HepG2 (cell line): ENCODE measurements at regions not wholly inside any gene's neighbourhood (a gene's known extent, or its start where the extent isn't known, plus 50 kb on each side); places are given as distances from the start of the nearest gene placed in this dataset.

Experiments
- ATF3 ChIP-seq: sonication (generic); formaldehyde crosslinking; IDR thresholded peaks from 2 replicates; pipeline ENCODE4 v1.4.0; 2020; ENCODE audit warnings: missing genetic modification reagents
- ELF1 ChIP-seq: sonication (generic); formaldehyde crosslinking; IDR thresholded peaks from 2 replicates; pipeline ENCODE4 v1.4.0; 2020; ENCODE audit warnings: missing genetic modification reagents
- KLF15 ChIP-seq: sonication (generic); formaldehyde crosslinking; IDR thresholded peaks from 2 replicates; pipeline ENCODE4 v1.8.1; 2023; ENCODE audit warnings: borderline replicate concordance, mild to moderate bottlenecking, inconsistent platforms, missing genetic modification reagents, mixed read lengths
- MBNL3 ChIP-seq: fragments of 250-450 bp; sonication (Bioruptor Pico); conservative IDR thresholded peaks from 2 replicates; pipeline ENCODE4 v1.8.0; 2022; ENCODE audit warnings: mild to moderate bottlenecking, inconsistent platforms
- MXI1 ChIP-seq: IDR thresholded peaks from 3 replicates; pipeline ENCODE4 v1.6.1; 2012; ENCODE audit warnings: low read depth, low read length, inconsistent platforms, borderline replicate concordance
- MYNN ChIP-seq: sonication (generic); formaldehyde crosslinking; IDR thresholded peaks from 2 replicates; pipeline ENCODE4 v1.4.0; 2020; ENCODE audit warnings: mild to moderate bottlenecking, low read depth, missing genetic modification reagents
- RERE ChIP-seq: IDR thresholded peaks from 2 replicates; pipeline ENCODE4 v1.6.1; 2016; ENCODE audit warnings: low read depth, missing genetic modification reagents, missing compliant biosample characterization
- SALL1 ChIP-seq: sonication (generic); formaldehyde crosslinking; IDR thresholded peaks from 2 replicates; pipeline ENCODE4 v1.8.0; 2022; ENCODE audit warnings: mild to moderate bottlenecking, missing genetic modification reagents
- TEAD3 ChIP-seq: optimal IDR thresholded peaks from 2 replicates; pipeline ENCODE3; 2016; ENCODE audit warnings: borderline replicate concordance
- U2AF1 ChIP-seq: fragments of 200-400 bp; formaldehyde crosslinking; optimal IDR thresholded peaks from 2 replicates; pipeline ENCODE3; 2017; ENCODE audit warnings: mild to moderate bottlenecking, low read depth, low read length
- ZBTB42 ChIP-seq: sonication (generic); formaldehyde crosslinking; IDR thresholded peaks from 2 replicates; pipeline ENCODE4 v1.5.0; 2020; ENCODE audit warnings: mild to moderate bottlenecking, missing genetic modification reagents
- ZNF251 ChIP-seq: sonication (generic); formaldehyde crosslinking; IDR thresholded peaks from 2 replicates; pipeline ENCODE4 v1.9.0; 2021; ENCODE audit warnings: mild to moderate bottlenecking, missing genetic modification reagents
- ZNF556 ChIP-seq: sonication (generic); formaldehyde crosslinking; IDR thresholded peaks from 2 replicates; pipeline ENCODE4 v1.4.0; 2020; ENCODE audit warnings: mild to moderate bottlenecking, missing genetic modification reagents, borderline replicate concordance
- ZSCAN25 ChIP-seq: sonication (generic); formaldehyde crosslinking; IDR thresholded peaks from 2 replicates; pipeline ENCODE4 v1.8.0; 2022; ENCODE audit warnings: mild to moderate bottlenecking, missing genetic modification reagents
- TF ChIP-seq, protein P1 (sequence below): sonication (generic); formaldehyde crosslinking; IDR thresholded peaks from 2 replicates; pipeline ENCODE4 v1.5.0; 2020; ENCODE audit warnings: mild to moderate bottlenecking, missing genetic modification reagents, borderline replicate concordance
- TF ChIP-seq, protein P2 (sequence below): sonication (generic); formaldehyde crosslinking; IDR thresholded peaks from 2 replicates; pipeline ENCODE4 v1.4.0; 2020; ENCODE audit warnings: missing genetic modification reagents

GRCh38 chr15:62569460-62570404 lies 404.6 kb upstream of the C2CD4B start (continued):
- TF ChIP-seq ATF3 (CRISPR knock-in tag) (no peak), ZNF251 (CRISPR knock-in tag) (no peak), KLF15 (CRISPR knock-in tag) (no peak), ZNF556 (peak; percentile 86), U2AF1 (no peak), RERE (CRISPR knock-in tag) (peak; percentile 99), ZBTB42 (CRISPR knock-in tag) (no peak), MYNN (CRISPR knock-in tag) (no peak), MXI1 (peak; percentile 36; the same call in 1 of the 3 replicates), SALL1 (CRISPR knock-in tag) (peak; percentile 97), ELF1 (no peak), ZSCAN25 (CRISPR knock-in tag) (no peak), TEAD3 (CRISPR knock-in tag) (peak; percentile 91), MBNL3 (CRISPR knock-in tag) (no peak)
- TF ChIP-seq, protein P1, sequence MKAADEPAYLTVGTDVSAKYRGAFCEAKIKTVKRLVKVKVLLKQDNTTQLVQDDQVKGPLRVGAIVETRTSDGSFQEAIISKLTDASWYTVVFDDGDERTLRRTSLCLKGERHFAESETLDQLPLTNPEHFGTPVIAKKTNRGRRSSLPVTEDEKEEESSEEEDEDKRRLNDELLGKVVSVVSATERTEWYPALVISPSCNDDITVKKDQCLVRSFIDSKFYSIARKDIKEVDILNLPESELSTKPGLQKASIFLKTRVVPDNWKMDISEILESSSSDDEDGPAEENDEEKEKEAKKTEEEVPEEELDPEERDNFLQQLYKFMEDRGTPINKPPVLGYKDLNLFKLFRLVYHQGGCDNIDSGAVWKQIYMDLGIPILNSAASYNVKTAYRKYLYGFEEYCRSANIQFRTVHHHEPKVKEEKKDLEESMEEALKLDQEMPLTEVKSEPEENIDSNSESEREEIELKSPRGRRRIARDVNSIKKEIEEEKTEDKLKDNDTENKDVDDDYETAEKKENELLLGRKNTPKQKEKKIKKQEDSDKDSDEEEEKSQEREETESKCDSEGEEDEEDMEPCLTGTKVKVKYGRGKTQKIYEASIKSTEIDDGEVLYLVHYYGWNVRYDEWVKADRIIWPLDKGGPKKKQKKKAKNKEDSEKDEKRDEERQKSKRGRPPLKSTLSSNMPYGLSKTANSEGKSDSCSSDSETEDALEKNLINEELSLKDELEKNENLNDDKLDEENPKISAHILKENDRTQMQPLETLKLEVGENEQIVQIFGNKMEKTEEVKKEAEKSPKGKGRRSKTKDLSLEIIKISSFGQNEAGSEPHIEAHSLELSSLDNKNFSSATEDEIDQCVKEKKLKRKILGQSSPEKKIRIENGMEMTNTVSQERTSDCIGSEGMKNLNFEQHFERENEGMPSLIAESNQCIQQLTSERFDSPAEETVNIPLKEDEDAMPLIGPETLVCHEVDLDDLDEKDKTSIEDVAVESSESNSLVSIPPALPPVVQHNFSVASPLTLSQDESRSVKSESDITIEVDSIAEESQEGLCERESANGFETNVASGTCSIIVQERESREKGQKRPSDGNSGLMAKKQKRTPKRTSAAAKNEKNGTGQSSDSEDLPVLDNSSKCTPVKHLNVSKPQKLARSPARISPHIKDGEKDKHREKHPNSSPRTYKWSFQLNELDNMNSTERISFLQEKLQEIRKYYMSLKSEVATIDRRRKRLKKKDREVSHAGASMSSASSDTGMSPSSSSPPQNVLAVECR (CRISPR knock-in tag) = peak; percentile 64; the same call in 1 of the 2 replicates
- TF ChIP-seq, protein P2, sequence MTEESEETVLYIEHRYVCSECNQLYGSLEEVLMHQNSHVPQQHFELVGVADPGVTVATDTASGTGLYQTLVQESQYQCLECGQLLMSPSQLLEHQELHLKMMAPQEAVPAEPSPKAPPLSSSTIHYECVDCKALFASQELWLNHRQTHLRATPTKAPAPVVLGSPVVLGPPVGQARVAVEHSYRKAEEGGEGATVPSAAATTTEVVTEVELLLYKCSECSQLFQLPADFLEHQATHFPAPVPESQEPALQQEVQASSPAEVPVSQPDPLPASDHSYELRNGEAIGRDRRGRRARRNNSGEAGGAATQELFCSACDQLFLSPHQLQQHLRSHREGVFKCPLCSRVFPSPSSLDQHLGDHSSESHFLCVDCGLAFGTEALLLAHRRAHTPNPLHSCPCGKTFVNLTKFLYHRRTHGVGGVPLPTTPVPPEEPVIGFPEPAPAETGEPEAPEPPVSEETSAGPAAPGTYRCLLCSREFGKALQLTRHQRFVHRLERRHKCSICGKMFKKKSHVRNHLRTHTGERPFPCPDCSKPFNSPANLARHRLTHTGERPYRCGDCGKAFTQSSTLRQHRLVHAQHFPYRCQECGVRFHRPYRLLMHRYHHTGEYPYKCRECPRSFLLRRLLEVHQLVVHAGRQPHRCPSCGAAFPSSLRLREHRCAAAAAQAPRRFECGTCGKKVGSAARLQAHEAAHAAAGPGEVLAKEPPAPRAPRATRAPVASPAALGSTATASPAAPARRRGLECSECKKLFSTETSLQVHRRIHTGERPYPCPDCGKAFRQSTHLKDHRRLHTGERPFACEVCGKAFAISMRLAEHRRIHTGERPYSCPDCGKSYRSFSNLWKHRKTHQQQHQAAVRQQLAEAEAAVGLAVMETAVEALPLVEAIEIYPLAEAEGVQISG = peak; percentile 67
